HFFc6 (cell line): ENCODE measurements at regions not wholly inside any gene's neighbourhood (a gene's known extent, or its start where the extent isn't known, plus 50 kb on each side); places are given as distances from the start of the nearest gene placed in this dataset.

Experiments
- DNase-seq: peaks from one replicate; pipeline ENCODE4 v3.0.0-alpha.2; 2018
- H3K27ac Mint-ChIP-seq: 2 replicates; pipeline ENCODE4 v1.8.0; 2020; ENCODE audit warnings: mild to moderate bottlenecking, mixed read lengths
- H3K27me3 Mint-ChIP-seq: 2 replicates; pipeline ENCODE4 v1.8.0; 2021; ENCODE audit warnings: mild to moderate bottlenecking, moderate library complexity, mixed read lengths; ENCODE audit not compliant: insufficient read depth
- H3K36me3 Mint-ChIP-seq: 2 replicates; pipeline ENCODE4 v1.8.0; 2021; ENCODE audit warnings: low read depth, mixed read lengths
- H3K4me1 Mint-ChIP-seq: 2 replicates; pipeline ENCODE4 v1.8.0; 2020; ENCODE audit warnings: low read depth, mixed read lengths
- H3K4me3 Mint-ChIP-seq: 2 replicates; pipeline ENCODE4 v1.8.0; 2020; ENCODE audit warnings: mild to moderate bottlenecking, moderate library complexity, mixed read lengths
- H3K9me3 Mint-ChIP-seq: 2 replicates; pipeline ENCODE4 v1.8.0; 2020; ENCODE audit warnings: mild to moderate bottlenecking, mixed read lengths
- CTCF ChIP-seq: fragments of 200-600 bp; sonication (generic); IDR thresholded peaks from 2 replicates; pipeline ENCODE4 v1.5.0; 2021; ENCODE audit warnings: antibody characterized with exemption, mild to moderate bottlenecking

- peaks cover 7% of the 10 kb centered on the region for H3K27me3 Mint-ChIP-seq
- peak overlapping the region; percentile 15; the same call in 1 of the 2 replicates for H3K4me3 Mint-ChIP-seq
- H3K27ac Mint-ChIP-seq = peak overlapping the region; percentile 36
- H3K9me3 Mint-ChIP-seq = no peaks in the 10 kb centered on the region
- DNase-seq = no peak
- no peak for TF ChIP-seq CTCF
- peaks cover 36% of the 10 kb centered on the region for H3K4me1 Mint-ChIP-seq
- no peaks in the 10 kb centered on the region for H3K36me3 Mint-ChIP-seq
Observed at GRCh38 chr2:128379021-128380015, 60.6 kb upstream of the HS6ST1 start.

GRCh38 chr2:128380061-128380889 is 61.6 kb upstream of the HS6ST1 start:
- TF ChIP-seq CTCF = no peak
- peaks cover 10% of the 10 kb centered on the region for H3K27me3 Mint-ChIP-seq
- H3K27ac Mint-ChIP-seq = no peak overlapping the region
- no peaks in the 10 kb centered on the region for H3K36me3 Mint-ChIP-seq
- peaks cover 29% of the 10 kb centered on the region for H3K4me1 Mint-ChIP-seq
- DNase-seq = no peak
- H3K9me3 Mint-ChIP-seq = no peaks in the 10 kb centered on the region
- H3K4me3 Mint-ChIP-seq = no peak overlapping the region

- Mint-ChIP-seq H3K9me3 (no peaks in the 10 kb centered on the region), H3K4me1 (peaks cover 23% of the 10 kb centered on the region), H3K27ac (no peak overlapping the region), H3K36me3 (no peaks in the 10 kb centered on the region), H3K4me3 (no peak overlapping the region), H3K27me3 (peaks cover 7% of the 10 kb centered on the region)
- no peak for TF ChIP-seq CTCF
- DNase-seq = no peak
Observed at GRCh38 chr2:128380961-128381938, 62.6 kb upstream of the HS6ST1 start.

GRCh38 chr2:128384446-128384845 is 65.8 kb upstream of the HS6ST1 start:
- no peak overlapping the region for H3K27ac Mint-ChIP-seq
- H3K4me3 Mint-ChIP-seq = no peak overlapping the region
- peaks cover 19% of the 10 kb centered on the region for H3K4me1 Mint-ChIP-seq
- DNase-seq = no peak
- no peak for TF ChIP-seq CTCF
- no peaks in the 10 kb centered on the region for H3K36me3 Mint-ChIP-seq
- no peaks in the 10 kb centered on the region for H3K9me3 Mint-ChIP-seq
- peaks cover 4% of the 10 kb centered on the region for H3K27me3 Mint-ChIP-seq

- Mint-ChIP-seq H3K4me1 (peaks cover 19% of the 10 kb centered on the region), H3K27ac (no peak overlapping the region), H3K4me3 (no peak overlapping the region), H3K36me3 (no peaks in the 10 kb centered on the region), H3K27me3 (peaks cover 4% of the 10 kb centered on the region), H3K9me3 (no peaks in the 10 kb centered on the region)
- no peak for DNase-seq
- TF ChIP-seq CTCF = no peak
Observed at GRCh38 chr2:128384956-128385355, 66.3 kb upstream of the HS6ST1 start.
